RWPE2 (cell line): ENCODE measurements at regions not wholly inside any gene's neighbourhood (a gene's known extent, or its start where the extent isn't known, plus 50 kb on each side); places are given as distances from the start of the nearest gene placed in this dataset.

Source experiments
- ATAC-seq: fragments of 200-7000 bp; cut with Tn5 transposase; 3 replicates; pipeline ENCODE4 v1.9.1; 2021; ENCODE audit warnings: low read depth
- DNase-seq: peaks from one replicate; pipeline ENCODE4 v3.0.0-alpha.2; 2020; ENCODE audit warnings: low spot score
- H3K27ac ChIP-seq: fragments of 450-650 bp; 2 replicates; pipeline ENCODE4 v1.5.1; 2017; ENCODE audit warnings: mild to moderate bottlenecking; ENCODE audit not compliant: poor library complexity, severe bottlenecking
- H3K27me3 ChIP-seq: fragments of 250-450 bp; sonication (Bioruptor Pico); 2 replicates; pipeline ENCODE4 v1.5.1; 2021; ENCODE audit warnings: mild to moderate bottlenecking, moderate library complexity; ENCODE audit not compliant: insufficient read depth, poor library complexity, severe bottlenecking
- H3K36me3 ChIP-seq: fragments of 250-450 bp; sonication (Bioruptor Pico); 2 replicates; pipeline ENCODE4 v1.5.1; 2020; ENCODE audit warnings: low read depth, mild to moderate bottlenecking, moderate library complexity
- H3K4me1 ChIP-seq: fragments of 250-450 bp; sonication (Bioruptor Pico); 2 replicates; pipeline ENCODE4 v1.5.1; 2021; ENCODE audit warnings: mild to moderate bottlenecking, moderate library complexity; ENCODE audit not compliant: insufficient read depth, poor library complexity, severe bottlenecking
- H3K4me3 ChIP-seq: fragments of 250-450 bp; sonication (Bioruptor Pico); 2 replicates; pipeline ENCODE4 v1.5.1; 2021; ENCODE audit warnings: mild to moderate bottlenecking, moderate library complexity; ENCODE audit not compliant: severe bottlenecking
- H3K9me3 ChIP-seq: fragments of 250-450 bp; sonication (Bioruptor Pico); 2 replicates; pipeline ENCODE4 v1.5.1; 2021; ENCODE audit warnings: mild to moderate bottlenecking, moderate library complexity; ENCODE audit not compliant: severe bottlenecking
- CTCF ChIP-seq: fragments of 450-650 bp; IDR thresholded peaks from one replicate; pipeline ENCODE4 v1.5.1; 2017; ENCODE audit warnings: mild to moderate bottlenecking, moderate library complexity; ENCODE audit not compliant: poor library complexity, severe bottlenecking

GRCh38 chr6:43901733-43902230 is 131.8 kb downstream of the VEGFA start:
- no peaks in the 10 kb centered on the region for H3K4me1 ChIP-seq
- no peaks in the 10 kb centered on the region for H3K27me3 ChIP-seq
- DNase-seq = no peak
- no peak overlapping the region for H3K27ac ChIP-seq
- H3K4me3 ChIP-seq = no peak overlapping the region
- no peak for TF ChIP-seq CTCF
- ATAC-seq = no peak
- H3K36me3 ChIP-seq = no peaks in the 10 kb centered on the region
- H3K9me3 ChIP-seq = no peaks in the 10 kb centered on the region

- no peaks in the 10 kb centered on the region for H3K4me1 ChIP-seq
- no peak overlapping the region for H3K4me3 ChIP-seq
- H3K27me3 ChIP-seq = no peaks in the 10 kb centered on the region
- no peak for TF ChIP-seq CTCF
- no peak for ATAC-seq
- no peak overlapping the region for H3K27ac ChIP-seq
- H3K36me3 ChIP-seq = no peaks in the 10 kb centered on the region
- DNase-seq = no peak
- H3K9me3 ChIP-seq = no peaks in the 10 kb centered on the region
Observed at GRCh38 chr6:43900916-43901732, 131.1 kb downstream of the VEGFA start.

- H3K4me1 ChIP-seq = no peaks in the 10 kb centered on the region
- H3K9me3 ChIP-seq = no peaks in the 10 kb centered on the region
- DNase-seq = no peak
- TF ChIP-seq CTCF = no peak
- no peak for ATAC-seq
- H3K4me3 ChIP-seq = no peak overlapping the region
- no peak overlapping the region for H3K27ac ChIP-seq
- H3K27me3 ChIP-seq = no peaks in the 10 kb centered on the region
- H3K36me3 ChIP-seq = no peaks in the 10 kb centered on the region
Observed at GRCh38 chr6:43900560-43900915, 130.5 kb downstream of the VEGFA start.

- ATAC-seq (no peak), DNase-seq (no peak)
- Histone ChIP-seq H3K36me3 (no peaks in the 10 kb centered on the region), H3K9me3 (no peaks in the 10 kb centered on the region), H3K4me3 (no peak overlapping the region), H3K27me3 (no peaks in the 10 kb centered on the region), H3K27ac (no peak overlapping the region), H3K4me1 (no peaks in the 10 kb centered on the region)
- no peak for TF ChIP-seq CTCF
Observed at GRCh38 chr6:43899830-43900229, 129.8 kb downstream of the VEGFA start.
